ENCODE measurements at regions not wholly inside any gene's neighbourhood (a gene's known extent, or its start where the extent isn't known, plus 50 kb on each side); places are given as distances from the start of the nearest gene placed in this dataset.

GRCh38 chr2:125707611-125708010 is 948.3 kb upstream of the GYPC start:
- CTCF ChIA-PET: no interaction called here
- TF ChIP-seq CEBPB (IDR thresholded peaks at IDR 0.05; ENCODE audit: low read depth, low read length) (no peak), MAZ (IDR thresholded peaks at IDR 0.05; ENCODE audit: borderline replicate concordance, low read depth, low read length) (no peak), RFX5 (IDR thresholded peaks at IDR 0.05; ENCODE audit: low read depth, low read length) (no peak), MXI1 (IDR thresholded peaks at IDR 0.05; ENCODE audit: borderline replicate concordance, low read depth, low read length) (no peak)
- H2BK15ac ChIP-seq (ENCODE audit: low read depth, low read length): no peak overlapping the region
- H3K4me2 ChIP-seq (ENCODE audit: low read depth, low read length): no peak overlapping the region
- no peaks in the 10 kb centered on the region for H3K9me1 ChIP-seq (ENCODE audit: insufficient read depth, low read length)
- no peak overlapping the region for H3K14ac ChIP-seq (replicated peaks; ENCODE audit: low read depth, low read length)
- H2BK20ac ChIP-seq (ENCODE audit: low read depth, low read length): no peak overlapping the region
- H3K56ac ChIP-seq (ENCODE audit: extremely low read depth, insufficient read depth, low read length): no peak overlapping the region
- no peak overlapping the region for H2AK9ac ChIP-seq (replicated peaks; ENCODE audit: low read depth, low read length, poor library complexity)
- POLR2A ChIA-PET (ENCODE audit: unreplicated experiment): interaction anchor here (0.6 kb wide), 1 partner anchor 69 kb away, joined by 5 read pairs; no protein-coding TSS in a partner anchor
- H2BK120ac ChIP-seq (ENCODE audit: low read depth, low read length): no peak overlapping the region
- H3K4me1 ChIP-seq (ENCODE audit: control insufficient read depth, insufficient read depth, low read length): no peaks in the 10 kb centered on the region
- in situ Hi-C loops (cut with MboI; ENCODE audit: low sequenced_read_pairs) (no loop called here), intact Hi-C loops (cut with micrococcal nuclease) (no loop called here), dilution Hi-C loops (cut with HindIII; ENCODE audit: low sequenced_read_pairs, unreplicated experiment) (no loop called here)
- BruUV-seq (replicated peaks): no TSS peak
- DNase-seq (no peak), ATAC-seq (ENCODE audit: low read depth) (no peak)
- H2BK5ac ChIP-seq (ENCODE audit: low read depth, low read length, poor library complexity, severe bottlenecking): no peak overlapping the region
- H2AFZ ChIP-seq (replicated peaks; ENCODE audit: low read length, poor library complexity): no peak overlapping the region
- no peak overlapping the region for H3K4ac ChIP-seq (ENCODE audit: low read depth, low read length)
- peaks cover 8% of the 10 kb centered on the region for H3K9me3 ChIP-seq (ENCODE audit: control insufficient read depth, insufficient read depth, low read length)
- no peak overlapping the region for H4K8ac ChIP-seq (ENCODE audit: low read depth in 2 of 2, low read length in 2 of 2)
- no peak overlapping the region for H2AK5ac ChIP-seq (ENCODE audit: low read depth, low read length)
- H3K18ac ChIP-seq (ENCODE audit: low read depth, low read length): no peak overlapping the region
- no peaks in the 10 kb centered on the region for H3K79me1 ChIP-seq (ENCODE audit: low read depth in 1 of 2, low read length in 2 of 2)
- H3K36me3 ChIP-seq (ENCODE audit: control insufficient read depth, insufficient read depth, low read length): no peaks in the 10 kb centered on the region
- WGBS, 2 experiments (ENCODE audit: extremely low coverage in 2 of 2, insufficient read length in 1 of 2): no CpG with 5 or more reads among the region's 1 CpG
- no peaks in the 10 kb centered on the region for H4K20me1 ChIP-seq (ENCODE audit: insufficient read depth, low read length)
- no peak overlapping the region for H3K27ac ChIP-seq (ENCODE audit: insufficient read depth, low read length)
- H4K5ac ChIP-seq (ENCODE audit: low read depth, low read length): no peak overlapping the region
- H3K27me3 ChIP-seq (ENCODE audit: control insufficient read depth, insufficient read depth, low read length): no peaks in the 10 kb centered on the region
- no peak overlapping the region for H4K91ac ChIP-seq (ENCODE audit: insufficient read depth, low read depth, low read length)
- no peak overlapping the region for H3K9ac ChIP-seq (ENCODE audit: low read depth, low read length)
- H3K4me3 ChIP-seq (ENCODE audit: insufficient read depth, low read depth, low read length): no peak overlapping the region
- no peak overlapping the region for H3K23ac ChIP-seq (ENCODE audit: low read depth, low read length)

All from IMR-90 (cell line).